ELF-1 (cell line): ENCODE measurements at regions not wholly inside any gene's neighbourhood (a gene's known extent, or its start where the extent isn't known, plus 50 kb on each side); places are given as distances from the start of the nearest gene placed in this dataset.
"Not testable (repeated sequence)": the region's sequence is repeated elsewhere in the genome, so short reads cannot be mapped to it uniquely, and the experiment has no call there.

Experiments used
- DNase-seq: peaks from one replicate; pipeline ENCODE4 v3.0.0-alpha.2; 2016; ENCODE audit warnings: low read depth, low spot score

DNA sequence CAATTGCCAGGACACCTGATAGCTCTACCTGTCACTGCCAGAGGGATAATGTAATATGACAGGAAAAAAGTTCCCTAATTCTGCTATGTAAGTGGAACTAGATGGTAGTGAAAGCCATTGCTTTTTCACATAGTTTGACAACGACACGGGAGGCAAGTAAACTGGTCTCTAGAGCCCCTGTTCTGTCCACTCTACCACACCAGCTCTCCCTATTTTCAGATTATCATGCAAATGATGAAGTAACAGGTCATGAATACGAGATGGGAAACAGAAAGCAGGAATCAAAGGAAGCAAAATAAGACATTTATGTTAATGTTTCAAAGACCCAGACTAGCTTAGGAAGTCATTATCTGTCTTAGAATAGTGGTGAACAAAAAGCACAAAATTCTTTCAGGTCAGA lies 56.2 kb downstream of the TAF11L14 start:
- DNase-seq, result no peak

DNA sequence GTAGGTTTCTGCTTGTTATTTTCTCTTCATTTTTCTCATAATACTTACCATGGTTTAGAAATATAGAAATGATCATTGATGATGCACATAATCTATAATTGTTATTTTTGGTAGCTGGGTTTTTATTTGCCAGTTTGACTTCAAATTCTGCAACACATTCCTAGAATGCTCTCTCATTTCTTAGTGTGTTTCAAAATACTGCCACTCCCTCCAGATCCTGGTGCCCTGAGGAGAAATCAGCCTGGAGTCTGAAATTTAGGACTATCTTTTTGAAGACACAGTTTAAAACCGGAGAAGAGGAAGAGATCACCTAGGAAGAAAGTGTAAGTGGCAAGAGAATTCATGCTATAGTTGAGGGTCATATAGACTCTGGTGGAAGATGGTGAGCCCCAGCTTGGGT lies 57.5 kb downstream of the TAF11L14 start:
- DNase-seq, result no peak

- no peak for DNase-seq
Measured at GRCh38 chr5:17694371-17694770, 60.1 kb downstream of the TAF11L14 start.

GRCh38 chr5:17694914-17695313 lies 60.7 kb downstream of the TAF11L14 start:
- no peak for DNase-seq

- DNase-seq, result no peak
Measured at GRCh38 chr5:17696627-17697026, 62.4 kb downstream of the TAF11L14 start.

DNA sequence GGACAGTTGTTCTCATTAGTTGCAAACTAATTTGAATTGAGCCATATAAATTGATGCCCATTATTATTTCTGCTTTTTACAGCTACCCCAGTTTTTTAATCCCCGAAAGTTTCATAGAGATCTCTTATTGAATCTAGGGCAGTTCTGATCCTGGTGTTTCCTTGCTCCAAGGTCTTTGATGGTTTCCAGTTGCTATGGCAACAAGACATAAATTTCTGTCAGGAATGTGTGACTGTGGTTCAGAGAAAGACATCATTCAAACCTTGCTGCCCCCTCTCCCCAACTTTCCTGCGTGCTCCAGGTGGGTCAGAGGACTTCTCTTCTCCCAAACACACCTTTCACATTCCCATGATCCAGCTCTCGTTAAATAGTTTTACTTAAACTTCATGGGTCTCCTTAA lies 63.4 kb downstream of the TAF11L14 start:
- DNase-seq, result no peak

GRCh38 chr5:17709011-17709710 lies 74.9 kb downstream of the TAF11L14 start:
- DNase-seq, result no peak

DNA sequence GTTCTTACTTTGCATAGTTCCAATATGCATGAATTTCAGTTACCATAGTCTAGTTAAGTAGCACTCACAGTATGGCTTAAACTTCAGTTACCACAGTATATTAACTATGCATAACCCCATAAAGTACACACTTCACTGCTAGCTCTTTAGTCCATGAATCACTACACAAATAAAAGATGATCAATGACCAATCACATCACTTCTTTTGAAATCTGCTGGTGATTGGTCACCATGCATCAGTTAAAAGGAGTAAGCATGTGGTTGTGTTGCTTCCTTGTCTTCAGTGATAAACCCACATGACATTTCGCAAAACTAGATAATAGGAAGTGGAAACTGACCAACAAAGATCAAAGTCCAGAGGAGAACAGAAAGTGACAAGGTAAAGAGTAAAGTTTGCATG lies 79.0 kb downstream of the TAF11L14 start:
- no peak for DNase-seq

GRCh38 chr5:17714186-17714585 lies 79.9 kb downstream of the TAF11L14 start:
- no peak for DNase-seq

DNA sequence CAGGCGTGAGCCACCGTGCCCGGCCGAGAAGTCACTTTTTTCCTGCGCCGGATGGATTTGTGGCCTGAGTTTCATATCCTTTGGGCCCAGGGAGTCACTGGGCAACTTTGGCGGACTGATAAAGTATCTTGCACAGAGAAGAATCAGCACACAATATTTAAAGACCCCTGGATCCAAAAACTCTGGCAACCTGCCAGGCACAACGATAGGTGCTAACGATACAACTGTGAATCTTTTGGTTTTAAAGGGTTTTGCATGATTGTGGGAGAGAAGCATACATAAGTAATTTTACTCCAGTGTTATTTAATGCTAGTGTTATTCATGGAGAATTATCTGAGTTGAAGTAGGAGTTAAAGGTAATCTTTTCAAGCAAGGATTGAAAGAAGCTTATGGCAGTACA lies 85.3 kb downstream of the TAF11L14 start:
- DNase-seq, result no peak

DNA sequence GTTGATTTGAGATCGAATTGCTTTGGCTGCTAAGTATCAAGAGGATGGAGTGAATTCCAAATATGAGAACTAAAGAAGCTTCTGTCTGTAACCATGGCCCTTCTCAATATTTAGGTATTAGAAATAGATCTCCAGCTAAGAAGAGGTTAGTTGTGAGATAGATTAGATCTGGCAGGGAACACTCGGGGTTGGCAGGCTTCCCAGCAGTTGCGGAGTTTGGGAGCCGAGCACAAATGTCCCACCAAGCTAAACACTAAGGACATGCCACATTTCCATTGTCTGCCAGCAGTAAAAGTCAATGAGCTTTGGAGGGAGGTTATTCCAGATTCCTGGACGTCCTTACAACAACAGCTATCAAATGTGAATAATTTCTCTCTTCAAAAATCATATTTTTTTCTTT lies 85.8 kb downstream of the TAF11L14 start:
- DNase-seq, result no peak

DNA sequence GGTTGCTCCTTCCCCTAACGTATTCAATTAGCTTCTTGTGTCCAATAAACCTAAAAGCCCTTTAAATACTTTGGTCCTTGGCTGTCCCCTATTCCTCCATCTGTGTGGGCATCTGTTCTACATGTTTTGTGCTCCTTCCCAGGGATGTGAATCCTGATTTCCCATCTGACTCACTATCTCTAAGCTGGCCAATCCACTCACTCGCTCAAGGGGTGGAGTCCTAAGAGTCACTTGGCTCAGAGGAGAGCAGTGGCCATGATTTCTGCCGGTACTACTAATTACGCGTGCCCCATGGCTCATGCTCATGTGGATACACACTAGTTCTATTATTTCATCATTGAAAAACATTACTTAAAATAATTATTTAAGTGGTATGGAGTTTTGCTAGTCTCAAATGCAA lies 89.6 kb downstream of the TAF11L14 start:
- DNase-seq, result no peak

GRCh38 chr5:17727098-17727497 lies 92.8 kb downstream of the TAF11L14 start:
- no peak for DNase-seq

- DNase-seq, result no peak
Measured at GRCh38 chr5:17730421-17730820, 96.2 kb downstream of the TAF11L14 start.

GRCh38 chr5:17732351-17732923 lies 98.2 kb downstream of the TAF11L14 start:
- DNase-seq, result no peak

DNA sequence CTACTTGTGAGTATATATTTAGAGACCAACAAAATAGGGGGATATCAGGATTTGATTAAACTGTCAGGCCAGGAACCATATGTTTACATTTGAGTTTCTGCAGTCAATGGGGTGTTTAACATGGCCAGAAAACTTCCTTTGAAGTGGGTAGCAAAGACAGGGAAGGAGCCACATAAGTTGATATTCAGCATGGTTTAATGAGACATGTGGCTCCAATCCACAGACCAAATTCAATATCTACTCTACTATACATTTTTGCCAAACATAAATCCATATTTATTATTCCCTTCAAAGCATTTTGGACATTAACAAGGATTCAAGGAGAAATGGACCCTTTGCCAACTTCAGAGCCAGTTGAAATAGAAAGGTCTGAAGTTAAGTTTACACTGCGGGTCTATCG lies 99.8 kb downstream of the TAF11L14 start:
- DNase-seq, result no peak

DNA sequence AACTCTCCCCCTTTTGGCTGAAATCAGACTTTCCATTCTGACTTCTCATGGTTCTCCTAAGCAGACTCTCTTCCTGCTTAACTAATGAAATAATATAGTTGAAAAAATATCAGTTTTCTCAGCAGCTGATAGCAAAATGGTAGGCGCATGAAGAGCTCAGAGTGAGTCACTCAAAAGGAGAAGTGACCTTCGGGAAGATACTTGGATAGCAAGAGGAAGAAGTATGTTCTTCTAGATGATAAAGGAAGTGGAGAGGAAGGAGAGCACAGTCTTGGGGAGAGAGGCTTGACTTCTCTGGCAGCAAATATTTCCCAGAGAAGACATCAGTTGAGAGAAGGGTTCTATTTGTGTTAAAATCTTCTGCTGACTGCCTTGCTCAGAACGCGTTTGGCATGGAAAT lies 101.5 kb downstream of the TAF11L14 start:
- no peak for DNase-seq

DNA sequence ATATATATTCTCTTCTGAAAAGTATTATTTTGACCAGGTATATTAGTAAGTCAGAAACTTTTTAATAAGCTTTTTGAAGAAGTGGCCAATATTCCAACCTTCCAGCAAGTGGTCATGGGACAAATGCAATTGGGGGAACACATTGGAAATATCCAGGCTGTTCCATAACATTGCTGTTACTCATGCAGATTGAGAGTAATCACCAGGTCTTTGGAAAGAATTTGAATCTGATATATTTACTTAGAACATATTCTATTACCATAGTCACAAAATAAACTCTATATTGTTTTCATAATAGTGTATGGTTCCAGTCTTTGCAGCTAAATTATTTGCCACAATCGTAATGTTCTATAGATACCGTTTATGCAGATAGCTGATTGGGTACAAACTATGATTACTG lies 102.8 kb downstream of the TAF11L14 start:
- no peak for DNase-seq

DNA sequence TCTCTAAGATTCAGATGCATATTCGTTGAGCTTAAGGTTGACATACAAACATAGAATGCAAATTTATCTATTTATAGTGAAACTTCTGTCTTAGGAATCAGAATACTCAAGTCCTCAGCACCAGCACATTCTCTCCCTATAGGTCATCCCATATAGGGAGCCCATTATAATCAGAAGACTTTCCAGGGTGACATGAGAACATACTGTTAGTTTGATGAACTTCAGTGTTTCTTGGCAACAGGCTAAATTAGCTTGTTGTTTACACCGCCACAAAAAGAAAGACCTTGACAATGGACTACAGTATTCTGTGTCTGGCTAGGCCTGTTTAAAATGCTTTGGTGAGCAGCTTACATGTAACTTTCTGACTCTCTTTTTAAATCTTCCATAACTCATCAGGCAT lies 104.2 kb downstream of the TAF11L14 start:
- DNase-seq, result no peak

- no peak for DNase-seq
Measured at GRCh38 chr5:17743580-17744435, 109.5 kb downstream of the TAF11L14 start.

- no peak for DNase-seq
Measured at GRCh38 chr5:17748201-17748600, 113.9 kb downstream of the TAF11L14 start.

DNA sequence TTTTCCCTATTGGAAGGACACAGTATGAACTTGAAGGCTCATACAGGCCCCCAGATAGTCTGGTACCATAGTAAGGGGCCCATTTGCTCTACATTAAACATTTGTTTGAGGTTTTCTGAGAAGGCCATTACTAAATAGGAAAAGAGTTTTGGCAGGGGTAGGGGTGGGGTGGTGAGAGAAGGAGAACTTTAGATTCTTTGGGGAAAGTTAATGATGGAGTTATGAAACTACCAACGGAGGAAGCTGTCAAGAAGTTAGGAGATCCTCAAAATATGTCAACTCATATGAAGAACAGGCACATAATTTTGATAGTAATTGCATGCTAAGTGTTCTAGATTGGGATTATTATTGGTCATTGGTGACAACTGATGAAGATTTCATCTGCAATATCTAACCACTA lies 114.7 kb downstream of the TAF11L14 start:
- DNase-seq, result no peak

DNA sequence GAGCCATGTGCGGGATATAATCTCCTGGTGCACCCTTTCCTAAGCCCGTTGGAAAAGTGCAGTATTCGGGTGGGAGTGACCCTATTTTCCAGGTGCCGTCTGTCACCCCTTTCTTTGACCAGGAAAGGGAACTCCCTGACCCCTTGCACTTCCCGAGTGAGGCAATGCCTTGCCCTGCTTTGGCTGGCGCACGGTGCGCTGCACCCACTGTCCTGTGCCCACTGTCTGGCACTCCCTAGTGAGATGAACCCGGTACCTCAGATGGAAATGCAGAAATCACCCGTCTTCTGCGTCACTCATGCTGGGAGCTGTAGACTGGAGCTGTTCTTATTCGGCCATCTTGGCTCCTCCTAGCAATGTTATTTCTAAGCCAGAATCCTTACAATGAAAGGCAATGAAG lies 121.1 kb downstream of the TAF11L14 start:
- DNase-seq, result not testable (repeated sequence)
